Mesendoderm (in vitro differentiated cells): ENCODE measurements at regions not wholly inside any gene's neighbourhood (a gene's known extent, or its start where the extent isn't known, plus 50 kb on each side); places are given as distances from the start of the nearest gene placed in this dataset.

Experiments used
- DNase-seq: peaks from one replicate; pipeline ENCODE4 v3.0.0; 2013
- H2AK5ac ChIP-seq: 2 replicates; pipeline ENCODE4 v1.6.1; 2013; ENCODE audit warnings: low read length, inconsistent platforms
- H2BK120ac ChIP-seq: 2 replicates; pipeline ENCODE4 v1.6.1; 2013; ENCODE audit warnings: low read depth, mild to moderate bottlenecking, low read length, moderate library complexity, mixed read lengths
- H2BK15ac ChIP-seq: replicated peaks from 2 replicates; pipeline ENCODE4 v1.6.1; 2013; ENCODE audit warnings: low read depth, mild to moderate bottlenecking, moderate library complexity
- H2BK5ac ChIP-seq: 2 replicates; pipeline ENCODE4 v1.6.1; 2013; ENCODE audit warnings: low read length, inconsistent platforms
- H3K18ac ChIP-seq: 2 replicates; pipeline ENCODE4 v1.6.1; 2013; ENCODE audit warnings: mild to moderate bottlenecking, low read length, mixed read lengths
- H3K23ac ChIP-seq: one replicate; pipeline ENCODE4 v1.6.1; 2013; ENCODE audit warnings: low read length
- H3K27ac ChIP-seq: 2 replicates; pipeline ENCODE4 v1.5.1; 2013; ENCODE audit warnings: low read depth, mild to moderate bottlenecking, inconsistent platforms, low read length, moderate library complexity
- H3K27me3 ChIP-seq: 2 replicates; pipeline ENCODE4 v1.6.1; 2013; ENCODE audit warnings: low read length, control low read depth, mild to moderate bottlenecking, inconsistent platforms; ENCODE audit not compliant: insufficient read depth, poor library complexity
- H3K36me3 ChIP-seq: 2 replicates; pipeline ENCODE4 v1.6.1; 2013; ENCODE audit warnings: low read length, inconsistent platforms; ENCODE audit not compliant: control insufficient read depth, insufficient read depth
- H3K4ac ChIP-seq: one replicate; pipeline ENCODE4 v1.6.1; 2013; ENCODE audit warnings: low read depth, mild to moderate bottlenecking, low read length, moderate library complexity
- H3K4me1 ChIP-seq: 2 replicates; pipeline ENCODE4 v1.6.1; 2013; ENCODE audit warnings: low read depth, low read length, inconsistent platforms; ENCODE audit not compliant: control insufficient read depth
- H3K4me2 ChIP-seq: 2 replicates; pipeline ENCODE4 v1.6.1; 2013; ENCODE audit warnings: low read length
- H3K4me3 ChIP-seq: 2 replicates; pipeline ENCODE4 v1.5.1; 2013; ENCODE audit warnings: mild to moderate bottlenecking, low read length
- H3K56ac ChIP-seq: one replicate; pipeline ENCODE4 v1.6.1; 2013; ENCODE audit warnings: low read length
- H3K79me1 ChIP-seq: 2 replicates; pipeline ENCODE4 v1.6.1; 2013; ENCODE audit warnings: low read length, inconsistent platforms
- H3K79me2 ChIP-seq: 2 replicates; pipeline ENCODE4 v1.6.1; 2013; ENCODE audit warnings: mild to moderate bottlenecking, low read length; ENCODE audit not compliant: control insufficient read depth, insufficient read depth
- H3K9ac ChIP-seq: 2 replicates; pipeline ENCODE4 v1.6.1; 2013; ENCODE audit warnings: low read length, inconsistent platforms
- H4K5ac ChIP-seq: one replicate; pipeline ENCODE4 v1.6.1; 2013; ENCODE audit warnings: low read length
- H4K8ac ChIP-seq: one replicate; pipeline ENCODE4 v1.6.1; 2013; ENCODE audit warnings: low read depth, mild to moderate bottlenecking, control low read depth, low read length, moderate library complexity
- WGBS: extraction: QIAGEN DNeasy Blood & Tissue Kit; methylation state at CpG from one replicate; pipeline ENCODE4 v1.1.7; 2013; ENCODE audit warnings: low lambda C conversion rate, missing lambda C conversion rate; ENCODE audit not compliant: insufficient coverage; ENCODE audit errors: extremely low coverage; 5-methylcytosine and 5-hydroxymethylcytosine counted together

- H3K23ac ChIP-seq: no peak overlapping the region
- no peaks in the 10 kb centered on the region for H3K79me1 ChIP-seq
- WGBS: no CpG with 5 or more reads among the region's 4 CpGs
- H2AK5ac ChIP-seq: no peak overlapping the region
- H2BK120ac ChIP-seq: no peak overlapping the region
- no peak overlapping the region for H2BK15ac ChIP-seq
- no peak overlapping the region for H4K8ac ChIP-seq
- H3K4me1 ChIP-seq: no peaks in the 10 kb centered on the region
- H3K9ac ChIP-seq: no peak overlapping the region
- H3K27me3 ChIP-seq: no peaks in the 10 kb centered on the region
- no peak overlapping the region for H2BK5ac ChIP-seq
- H3K18ac ChIP-seq: no peak overlapping the region
- H3K4ac ChIP-seq: no peak overlapping the region
- no peak overlapping the region for H3K4me2 ChIP-seq
- H3K36me3 ChIP-seq: no peaks in the 10 kb centered on the region
- no peak for DNase-seq
- no peak overlapping the region for H3K56ac ChIP-seq
- no peaks in the 10 kb centered on the region for H3K79me2 ChIP-seq
- no peak overlapping the region for H3K4me3 ChIP-seq
- H4K5ac ChIP-seq: no peak overlapping the region
- H3K27ac ChIP-seq: no peak overlapping the region
Measured at GRCh38 chr12:3350432-3350831, 140.6 kb upstream of the PRMT8 start.

- Histone ChIP-seq H4K5ac (no peak overlapping the region), H2BK15ac (no peak overlapping the region), H3K4me3 (no peak overlapping the region), H3K56ac (no peak overlapping the region), H3K4me1 (no peaks in the 10 kb centered on the region), H4K8ac (no peak overlapping the region), H2AK5ac (no peak overlapping the region), H3K27ac (no peak overlapping the region), H3K36me3 (no peaks in the 10 kb centered on the region), H3K4ac (no peak overlapping the region), H3K23ac (no peak overlapping the region), H3K79me2 (no peaks in the 10 kb centered on the region), H2BK120ac (no peak overlapping the region), H3K18ac (no peak overlapping the region), H3K4me2 (no peak overlapping the region), H3K27me3 (no peaks in the 10 kb centered on the region), H3K79me1 (no peaks in the 10 kb centered on the region), H3K9ac (no peak overlapping the region), H2BK5ac (no peak overlapping the region)
- no CpG with 5 or more reads among the region's 4 CpGs for WGBS
- DNase-seq: no peak
Measured at GRCh38 chr12:3351731-3352130, 139.3 kb upstream of the PRMT8 start.

GRCh38 chr12:3352230-3352629, 138.8 kb upstream of the PRMT8 start:
- no CpG with 5 or more reads among the region's 6 CpGs for WGBS
- Histone ChIP-seq H3K18ac (no peak overlapping the region), H3K4ac (no peak overlapping the region), H2BK15ac (no peak overlapping the region), H3K4me3 (no peak overlapping the region), H2BK5ac (no peak overlapping the region), H2BK120ac (no peak overlapping the region), H3K4me2 (no peak overlapping the region), H3K9ac (no peak overlapping the region), H3K79me2 (no peaks in the 10 kb centered on the region), H4K8ac (no peak overlapping the region), H3K56ac (no peak overlapping the region), H3K36me3 (no peaks in the 10 kb centered on the region), H2AK5ac (no peak overlapping the region), H3K27ac (no peak overlapping the region), H3K4me1 (no peaks in the 10 kb centered on the region), H3K79me1 (no peaks in the 10 kb centered on the region), H3K27me3 (no peaks in the 10 kb centered on the region), H4K5ac (no peak overlapping the region), H3K23ac (no peak overlapping the region)
- no peak for DNase-seq

- Histone ChIP-seq H2BK5ac (no peak overlapping the region), H4K8ac (no peak overlapping the region), H3K27me3 (no peaks in the 10 kb centered on the region)
Measured at GRCh38 chr12:3353621-3354020, 137.4 kb upstream of the PRMT8 start.

GRCh38 chr12:3354586-3354985, 136.4 kb upstream of the PRMT8 start:
- Histone ChIP-seq H3K36me3 (no peaks in the 10 kb centered on the region), H3K27me3 (no peaks in the 10 kb centered on the region), H3K27ac (no peak overlapping the region), H2BK15ac (no peak overlapping the region), H3K4me2 (no peak overlapping the region), H3K79me2 (no peaks in the 10 kb centered on the region), H3K56ac (no peak overlapping the region), H2BK120ac (no peak overlapping the region), H3K4me3 (no peak overlapping the region), H3K4me1 (no peaks in the 10 kb centered on the region), H3K4ac (no peak overlapping the region), H3K23ac (no peak overlapping the region), H2BK5ac (no peak overlapping the region), H4K5ac (no peak overlapping the region), H4K8ac (no peak overlapping the region), H3K18ac (no peak overlapping the region), H2AK5ac (no peak overlapping the region), H3K79me1 (no peaks in the 10 kb centered on the region), H3K9ac (no peak overlapping the region)
- WGBS: no CpG with 5 or more reads among the region's 3 CpGs
- no peak for DNase-seq

More at GRCh38 chr12:3353621-3354020, 137.4 kb upstream of the PRMT8 start:
- no peak overlapping the region for H3K4me3 ChIP-seq
- H3K79me1 ChIP-seq: no peaks in the 10 kb centered on the region
- H3K56ac ChIP-seq: no peak overlapping the region
- no peaks in the 10 kb centered on the region for H3K36me3 ChIP-seq
- no peak overlapping the region for H3K4me2 ChIP-seq
- H4K5ac ChIP-seq: no peak overlapping the region
- no peak overlapping the region for H3K9ac ChIP-seq
- no peak overlapping the region for H3K18ac ChIP-seq
- H3K79me2 ChIP-seq: no peaks in the 10 kb centered on the region
- no peaks in the 10 kb centered on the region for H3K4me1 ChIP-seq
- H3K27ac ChIP-seq: no peak overlapping the region
- no peak overlapping the region for H2BK15ac ChIP-seq
- H2AK5ac ChIP-seq: no peak overlapping the region
- no peak for DNase-seq
- no peak overlapping the region for H3K4ac ChIP-seq
- no peak overlapping the region for H3K23ac ChIP-seq
- WGBS: no CpG with 5 or more reads among the region's 9 CpGs
- H2BK120ac ChIP-seq: no peak overlapping the region

DNA sequence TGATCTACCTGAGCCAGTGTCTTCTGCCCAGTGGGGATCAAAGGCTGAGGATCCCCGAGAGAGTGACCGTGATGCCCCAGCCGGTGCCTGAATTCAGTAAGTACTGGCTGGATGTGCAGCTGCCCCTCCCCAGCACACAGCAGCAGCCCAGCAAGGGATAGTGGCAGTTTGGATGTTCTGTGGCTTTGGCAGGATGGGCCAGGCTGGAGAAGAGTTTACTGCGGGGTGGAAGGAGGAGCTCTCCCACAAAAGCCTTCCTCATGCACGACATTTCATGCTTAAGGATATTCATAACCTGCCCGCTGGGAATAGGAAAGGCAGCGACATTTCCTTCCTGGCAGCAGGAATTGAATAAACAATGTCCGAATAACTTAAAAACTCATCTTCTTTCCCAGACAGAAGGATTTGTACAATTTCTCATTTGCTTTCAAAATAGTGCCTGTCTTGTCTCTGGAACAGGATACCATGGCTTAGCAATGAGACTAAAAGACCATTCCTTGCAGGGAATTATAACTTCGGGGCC, 135.6 kb upstream of the PRMT8 start:
- H2BK15ac ChIP-seq: no peak overlapping the region
- no peak overlapping the region for H3K18ac ChIP-seq
- no peaks in the 10 kb centered on the region for H3K36me3 ChIP-seq
- H2BK120ac ChIP-seq: no peak overlapping the region
- H4K8ac ChIP-seq: no peak overlapping the region
- no peaks in the 10 kb centered on the region for H3K79me2 ChIP-seq
- no peaks in the 10 kb centered on the region for H3K79me1 ChIP-seq
- no peaks in the 10 kb centered on the region for H3K4me1 ChIP-seq
- no peak overlapping the region for H2BK5ac ChIP-seq
- DNase-seq: no peak
- H3K27me3 ChIP-seq: no peaks in the 10 kb centered on the region
- no peak overlapping the region for H3K4me3 ChIP-seq
- no peak overlapping the region for H4K5ac ChIP-seq
- no CpG with 5 or more reads among the region's 9 CpGs for WGBS
- H3K27ac ChIP-seq: no peak overlapping the region
- no peak overlapping the region for H3K23ac ChIP-seq
- H3K56ac ChIP-seq: no peak overlapping the region
- H3K9ac ChIP-seq: no peak overlapping the region
- no peak overlapping the region for H3K4ac ChIP-seq
- no peak overlapping the region for H2AK5ac ChIP-seq
- no peak overlapping the region for H3K4me2 ChIP-seq
